A549 (cell line): ENCODE measurements at regions not wholly inside any gene's neighbourhood (a gene's known extent, or its start where the extent isn't known, plus 50 kb on each side); places are given as distances from the start of the nearest gene placed in this dataset.

Source experiments
- CTCF ChIP-seq: fragments of >200 bp; sonication (Bioruptor Twin); formaldehyde crosslinking; IDR thresholded peaks from 3 replicates; pipeline ENCODE4 v1.5.1; 2016
- EP300 ChIP-seq, 2 experiments: fragments of >200 bp; sonication (Bioruptor Twin); formaldehyde crosslinking; IDR thresholded peaks; 2 replicates in 1 of 2; 3 replicates in 1 of 2; pipeline ENCODE4 v1.6.1; 2016 to 2017
- JUNB ChIP-seq: fragments of >200 bp; sonication (Bioruptor Twin); formaldehyde crosslinking; IDR thresholded peaks from 2 replicates; pipeline ENCODE4 v1.6.1; 2016
- MAX ChIP-seq: IDR thresholded peaks from 2 replicates; pipeline ENCODE4 v1.6.1; 2012
- POLR2A ChIP-seq: IDR thresholded peaks from 2 replicates; pipeline ENCODE4 v1.6.1; 2012; ENCODE audit warnings: mild to moderate bottlenecking, low read length
- RAD21 ChIP-seq, 2 experiments: fragments of >200 bp in 1 of 2; sonication (Bioruptor Twin) in 1 of 2; formaldehyde crosslinking in 1 of 2; IDR thresholded peaks in 1 of 2; conservative IDR thresholded peaks in 1 of 2; 2 replicates in 1 of 2; 3 replicates in 1 of 2; pipeline ENCODE4 v1.6.1; 2012 to 2018; ENCODE audit warnings: inconsistent platforms in 1 of 2
- REST ChIP-seq: fragments of 200-600 bp; sonication (generic); IDR thresholded peaks from 2 replicates; pipeline ENCODE4 v1.6.1; 2016; ENCODE audit warnings: antibody characterized with exemption, mild to moderate bottlenecking, moderate library complexity
- SMC3 ChIP-seq: fragments of >200 bp; sonication (Bioruptor Twin); formaldehyde crosslinking; IDR thresholded peaks from 3 replicates; pipeline ENCODE4 v1.6.1; 2018; ENCODE audit warnings: inconsistent platforms
- TF ChIP-seq, protein P1 (sequence below): fragments of >200 bp; sonication (Bioruptor Twin); formaldehyde crosslinking; IDR thresholded peaks from 3 replicates; pipeline ENCODE4 v1.6.1; 2016

DNA sequence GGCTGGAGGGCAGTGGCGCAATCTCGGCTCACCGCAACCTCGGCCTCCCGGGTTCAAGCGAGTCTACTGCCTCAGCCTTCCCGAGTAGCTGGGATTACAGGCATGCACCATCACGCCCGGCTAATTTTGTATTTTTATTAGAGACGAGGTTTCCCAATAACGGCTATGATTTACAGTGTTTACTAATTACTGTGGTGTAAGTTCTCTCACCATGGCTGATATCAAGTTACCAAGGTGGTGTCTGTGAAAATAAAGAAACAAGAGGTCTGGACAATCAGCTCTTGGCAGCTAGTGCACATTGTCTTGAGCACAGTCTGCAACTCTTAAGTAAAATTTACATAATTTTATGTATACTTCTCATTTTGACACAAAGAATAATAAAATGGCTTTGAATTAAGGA lies 385.5 kb upstream of the COX7C start:
- no peak for TF ChIP-seq CTCF
- TF ChIP-seq MAX = no peak
- TF ChIP-seq POLR2A = no peak
- TF ChIP-seq, protein P1, sequence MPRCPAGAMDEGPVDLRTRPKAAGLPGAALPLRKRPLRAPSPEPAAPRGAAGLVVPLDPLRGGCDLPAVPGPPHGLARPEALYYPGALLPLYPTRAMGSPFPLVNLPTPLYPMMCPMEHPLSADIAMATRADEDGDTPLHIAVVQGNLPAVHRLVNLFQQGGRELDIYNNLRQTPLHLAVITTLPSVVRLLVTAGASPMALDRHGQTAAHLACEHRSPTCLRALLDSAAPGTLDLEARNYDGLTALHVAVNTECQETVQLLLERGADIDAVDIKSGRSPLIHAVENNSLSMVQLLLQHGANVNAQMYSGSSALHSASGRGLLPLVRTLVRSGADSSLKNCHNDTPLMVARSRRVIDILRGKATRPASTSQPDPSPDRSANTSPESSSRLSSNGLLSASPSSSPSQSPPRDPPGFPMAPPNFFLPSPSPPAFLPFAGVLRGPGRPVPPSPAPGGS = no peak
- no peak for TF ChIP-seq EP300 (IDR thresholded peaks at IDR 0.05)
- TF ChIP-seq SMC3 = no peak
- no peak for TF ChIP-seq RAD21 (conservative IDR thresholded peaks at IDR 0.05 in 1 of 2, IDR thresholded peaks at IDR 0.05 in 1 of 2)
- no peak for TF ChIP-seq JUNB
- TF ChIP-seq REST = no peak
